Esophagus squamous epithelium (tissue), 4 donors: ENCODE measurements at regions not wholly inside any gene's neighbourhood (a gene's known extent, or its start where the extent isn't known, plus 50 kb on each side); places are given as distances from the start of the nearest gene placed in this dataset.

Experiments used
- POLR2A ChIP-seq, 4 donors: fragments of 450-650 bp; IDR thresholded peaks; one replicate each; pipeline ENCODE4 v1.6.1; 2017; ENCODE audit warnings: antibody characterized with exemption in 4 of 4, mild to moderate bottlenecking in 4 of 4, moderate library complexity in 3 of 4
- TF ChIP-seq, protein P1 (sequence below), 6 experiments: fragments of 450-650 bp in 4 of 6; fragments of 200-600 bp in 2 of 6; sonication (generic) in 2 of 6; IDR thresholded peaks; one replicate each; pipeline ENCODE4 v1.5.1; 2016 to 2019; ENCODE audit warnings: antibody characterized with exemption in 6 of 6, mild to moderate bottlenecking in 4 of 6, moderate library complexity in 4 of 6

- TF ChIP-seq POLR2A (IDR thresholded peaks at IDR 0.05): no peak
- TF ChIP-seq, protein P1, sequence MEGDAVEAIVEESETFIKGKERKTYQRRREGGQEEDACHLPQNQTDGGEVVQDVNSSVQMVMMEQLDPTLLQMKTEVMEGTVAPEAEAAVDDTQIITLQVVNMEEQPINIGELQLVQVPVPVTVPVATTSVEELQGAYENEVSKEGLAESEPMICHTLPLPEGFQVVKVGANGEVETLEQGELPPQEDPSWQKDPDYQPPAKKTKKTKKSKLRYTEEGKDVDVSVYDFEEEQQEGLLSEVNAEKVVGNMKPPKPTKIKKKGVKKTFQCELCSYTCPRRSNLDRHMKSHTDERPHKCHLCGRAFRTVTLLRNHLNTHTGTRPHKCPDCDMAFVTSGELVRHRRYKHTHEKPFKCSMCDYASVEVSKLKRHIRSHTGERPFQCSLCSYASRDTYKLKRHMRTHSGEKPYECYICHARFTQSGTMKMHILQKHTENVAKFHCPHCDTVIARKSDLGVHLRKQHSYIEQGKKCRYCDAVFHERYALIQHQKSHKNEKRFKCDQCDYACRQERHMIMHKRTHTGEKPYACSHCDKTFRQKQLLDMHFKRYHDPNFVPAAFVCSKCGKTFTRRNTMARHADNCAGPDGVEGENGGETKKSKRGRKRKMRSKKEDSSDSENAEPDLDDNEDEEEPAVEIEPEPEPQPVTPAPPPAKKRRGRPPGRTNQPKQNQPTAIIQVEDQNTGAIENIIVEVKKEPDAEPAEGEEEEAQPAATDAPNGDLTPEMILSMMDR (IDR thresholded peaks at IDR 0.05): no peak
Observed at GRCh38 chr20:52008874-52009273, 182.7 kb downstream of the ZFP64 start.
